Endodermal cell (in vitro differentiated cells): ENCODE measurements at regions not wholly inside any gene's neighbourhood (a gene's known extent, or its start where the extent isn't known, plus 50 kb on each side); places are given as distances from the start of the nearest gene placed in this dataset.
"Not testable (repeated sequence)": the region's sequence is repeated elsewhere in the genome, so short reads cannot be mapped to it uniquely, and the experiment has no call there.

Experiments
- DNase-seq: peaks from one replicate; pipeline ENCODE4 v3.0.0-alpha.2; 2017
- H3K27ac ChIP-seq: 2 replicates; pipeline ENCODE4 v1.5.1; 2013; ENCODE audit warnings: mild to moderate bottlenecking, low read depth, low read length, moderate library complexity
- H3K27me3 ChIP-seq: 2 replicates; pipeline ENCODE4 v1.6.1; 2013; ENCODE audit warnings: mild to moderate bottlenecking, low read length, moderate library complexity; ENCODE audit not compliant: insufficient read depth, control insufficient read depth, poor library complexity, severe bottlenecking
- H3K36me3 ChIP-seq: 2 replicates; pipeline ENCODE4 v1.7.0; 2013; ENCODE audit warnings: mild to moderate bottlenecking, low read length, moderate library complexity; ENCODE audit not compliant: control insufficient read depth, insufficient read depth
- H3K4me1 ChIP-seq: one replicate; pipeline ENCODE4 v1.7.0; 2013; ENCODE audit warnings: low read length; ENCODE audit not compliant: control insufficient read depth, insufficient read depth
- H3K4me3 ChIP-seq: 2 replicates; pipeline ENCODE4 v1.5.1; 2013; ENCODE audit warnings: mild to moderate bottlenecking, low read length, moderate library complexity
- H3K9ac ChIP-seq: 2 replicates; pipeline ENCODE4 v1.6.1; 2013; ENCODE audit warnings: mild to moderate bottlenecking, low read length, moderate library complexity; ENCODE audit not compliant: poor library complexity, severe bottlenecking; ENCODE audit errors: extremely low read depth
- H3K9me3 ChIP-seq: 2 replicates; pipeline ENCODE4 v1.6.1; 2013; ENCODE audit warnings: mild to moderate bottlenecking, low read length, moderate library complexity; ENCODE audit not compliant: control insufficient read depth
- H3K27ac Mint-ChIP-seq: 2 replicates; pipeline ENCODE4 v1.8.0; 2020; ENCODE audit warnings: mixed read lengths
- H3K27me3 Mint-ChIP-seq: 2 replicates; pipeline ENCODE4 v1.8.0; 2021; ENCODE audit warnings: mild to moderate bottlenecking, mixed read lengths; ENCODE audit not compliant: insufficient read depth
- H3K36me3 Mint-ChIP-seq: 2 replicates; pipeline ENCODE4 v1.8.0; 2020; ENCODE audit warnings: low read depth, mixed read lengths
- H3K4me1 Mint-ChIP-seq: 2 replicates; pipeline ENCODE4 v1.8.0; 2020; ENCODE audit warnings: mixed read lengths
- H3K4me3 Mint-ChIP-seq: 2 replicates; pipeline ENCODE4 v1.8.0; 2020; ENCODE audit warnings: mild to moderate bottlenecking, moderate library complexity, mixed read lengths
- H3K9me3 Mint-ChIP-seq: 2 replicates; pipeline ENCODE4 v1.8.0; 2020; ENCODE audit warnings: mild to moderate bottlenecking, mixed read lengths
- WGBS, 2 experiments: methylation state at CpG; one replicate each; pipeline versions ENCODE4 v1.1.5 to v1.1.7; 2013; ENCODE audit warnings: missing lambda C conversion rate in 2 of 2, mixed read lengths in 1 of 2; ENCODE audit not compliant: insufficient coverage in 1 of 2, insufficient read length in 1 of 2; 5-methylcytosine and 5-hydroxymethylcytosine counted together
- TF ChIP-seq, protein P1 (sequence below): fragments of 200-600 bp; sonication (generic); conservative IDR thresholded peaks from 2 replicates; pipeline ENCODE4 v1.5.0; 2021; ENCODE audit warnings: antibody characterized with exemption, mild to moderate bottlenecking

DNA sequence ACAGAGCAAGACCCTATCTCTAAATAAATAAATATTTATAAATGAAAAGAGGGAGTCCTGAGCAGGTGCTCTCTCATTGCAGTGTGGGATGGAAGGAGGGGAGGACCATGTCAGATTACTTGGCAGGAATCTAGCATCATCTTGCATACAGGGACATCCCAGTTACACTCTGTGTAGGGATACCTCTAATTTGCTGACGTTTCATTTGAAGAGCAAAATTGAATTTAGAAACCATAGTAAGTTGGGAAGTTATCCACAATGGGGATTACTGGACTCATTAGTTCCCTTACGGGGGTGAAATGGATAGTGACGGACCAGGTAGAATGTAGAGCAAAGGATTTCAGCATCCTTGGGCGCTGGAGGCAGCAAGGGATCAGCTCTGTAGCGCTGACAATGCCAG is 52.1 kb downstream of the ARHGEF18 start:
- Histone ChIP-seq H3K36me3 (peaks cover 6% of the 10 kb centered on the region), H3K4me1 (no peaks in the 10 kb centered on the region), H3K9ac (no peak overlapping the region), H3K27ac (no peak overlapping the region), H3K27me3 (no peaks in the 10 kb centered on the region), H3K9me3 (no peaks in the 10 kb centered on the region), H3K4me3 (no peak overlapping the region)
- peaks cover 36% of the 10 kb centered on the region for H3K36me3 Mint-ChIP-seq
- TF ChIP-seq, protein P1, sequence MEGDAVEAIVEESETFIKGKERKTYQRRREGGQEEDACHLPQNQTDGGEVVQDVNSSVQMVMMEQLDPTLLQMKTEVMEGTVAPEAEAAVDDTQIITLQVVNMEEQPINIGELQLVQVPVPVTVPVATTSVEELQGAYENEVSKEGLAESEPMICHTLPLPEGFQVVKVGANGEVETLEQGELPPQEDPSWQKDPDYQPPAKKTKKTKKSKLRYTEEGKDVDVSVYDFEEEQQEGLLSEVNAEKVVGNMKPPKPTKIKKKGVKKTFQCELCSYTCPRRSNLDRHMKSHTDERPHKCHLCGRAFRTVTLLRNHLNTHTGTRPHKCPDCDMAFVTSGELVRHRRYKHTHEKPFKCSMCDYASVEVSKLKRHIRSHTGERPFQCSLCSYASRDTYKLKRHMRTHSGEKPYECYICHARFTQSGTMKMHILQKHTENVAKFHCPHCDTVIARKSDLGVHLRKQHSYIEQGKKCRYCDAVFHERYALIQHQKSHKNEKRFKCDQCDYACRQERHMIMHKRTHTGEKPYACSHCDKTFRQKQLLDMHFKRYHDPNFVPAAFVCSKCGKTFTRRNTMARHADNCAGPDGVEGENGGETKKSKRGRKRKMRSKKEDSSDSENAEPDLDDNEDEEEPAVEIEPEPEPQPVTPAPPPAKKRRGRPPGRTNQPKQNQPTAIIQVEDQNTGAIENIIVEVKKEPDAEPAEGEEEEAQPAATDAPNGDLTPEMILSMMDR, result no peak
- H3K4me3 Mint-ChIP-seq, result no peak overlapping the region
- H3K27me3 Mint-ChIP-seq, result no peaks in the 10 kb centered on the region
- peaks cover 13% of the 10 kb centered on the region for H3K4me1 Mint-ChIP-seq
- H3K9me3 Mint-ChIP-seq, result no peaks in the 10 kb centered on the region
- no peak overlapping the region for H3K27ac Mint-ChIP-seq
- no peak for DNase-seq
- WGBS, 2 experiments, result 93% methylated on average over 4 to 5 of the region's 5 CpGs

GRCh38 chr19:7401694-7402093 is 53.0 kb downstream of the ARHGEF18 start:
- Mint-ChIP-seq H3K36me3 (peaks cover 36% of the 10 kb centered on the region), H3K27ac (no peak overlapping the region)

GRCh38 chr19:7405482-7405881 is 56.7 kb downstream of the ARHGEF18 start:
- H3K4me1 Mint-ChIP-seq, H3K4me3 ChIP-seq, H3K4me3 Mint-ChIP-seq: not testable (repeated sequence)

More at GRCh38 chr19:7401694-7402093, 53.0 kb downstream of the ARHGEF18 start:
- Histone ChIP-seq H3K27ac (no peak overlapping the region), H3K27me3 (no peaks in the 10 kb centered on the region), H3K4me3 (no peak overlapping the region), H3K36me3 (peaks cover 6% of the 10 kb centered on the region), H3K4me1 (no peaks in the 10 kb centered on the region), H3K9ac (no peak overlapping the region), H3K9me3 (no peaks in the 10 kb centered on the region)
- Mint-ChIP-seq H3K4me3 (no peak overlapping the region), H3K9me3 (no peaks in the 10 kb centered on the region), H3K4me1 (peaks cover 8% of the 10 kb centered on the region), H3K27me3 (no peaks in the 10 kb centered on the region)
- 79 to 93% methylated on average over 3 of the region's 3 CpGs for WGBS, 2 experiments
- DNase-seq, result no peak
- TF ChIP-seq, protein P1, result no peak

GRCh38 chr19:7408251-7408650 is 59.5 kb downstream of the ARHGEF18 start:
- Histone ChIP-seq H3K27me3 (no peaks in the 10 kb centered on the region), H3K27ac (no peak overlapping the region), H3K4me1 (no peaks in the 10 kb centered on the region), H3K9me3 (no peaks in the 10 kb centered on the region), H3K36me3 (peaks cover 4% of the 10 kb centered on the region), H3K9ac (no peak overlapping the region), H3K4me3 (no peak overlapping the region)
- WGBS, 2 experiments, result 88 to 100% methylated on average over 5 of the region's 5 CpGs
- Mint-ChIP-seq H3K9me3 (no peaks in the 10 kb centered on the region), H3K4me3 (no peak overlapping the region), H3K27ac (peak overlapping the region; percentile 13), H3K4me1 (no peaks in the 10 kb centered on the region), H3K36me3 (peaks cover 32% of the 10 kb centered on the region), H3K27me3 (no peaks in the 10 kb centered on the region)
- DNase-seq, result no peak
- TF ChIP-seq, protein P1, result no peak

More at GRCh38 chr19:7405482-7405881, 56.7 kb downstream of the ARHGEF18 start:
- not testable (repeated sequence) for H3K4me1 ChIP-seq, H3K27ac Mint-ChIP-seq, H3K27ac ChIP-seq, H3K9me3 Mint-ChIP-seq, H3K36me3 ChIP-seq, H3K27me3 ChIP-seq, H3K27me3 Mint-ChIP-seq, DNase-seq, H3K9me3 ChIP-seq, H3K9ac ChIP-seq
- H3K36me3 Mint-ChIP-seq, result peaks cover 34% of the 10 kb centered on the region
- WGBS, 2 experiments, result 92 to 96% methylated on average over 5 of the region's 5 CpGs
